ENCODE measurements at regions not wholly inside any gene's neighbourhood (a gene's known extent, or its start where the extent isn't known, plus 50 kb on each side); places are given as distances from the start of the nearest gene placed in this dataset.
"Not testable (repeated sequence)": the region's sequence is repeated elsewhere in the genome, so short reads cannot be mapped to it uniquely, and the experiment has no call there.

DNA sequence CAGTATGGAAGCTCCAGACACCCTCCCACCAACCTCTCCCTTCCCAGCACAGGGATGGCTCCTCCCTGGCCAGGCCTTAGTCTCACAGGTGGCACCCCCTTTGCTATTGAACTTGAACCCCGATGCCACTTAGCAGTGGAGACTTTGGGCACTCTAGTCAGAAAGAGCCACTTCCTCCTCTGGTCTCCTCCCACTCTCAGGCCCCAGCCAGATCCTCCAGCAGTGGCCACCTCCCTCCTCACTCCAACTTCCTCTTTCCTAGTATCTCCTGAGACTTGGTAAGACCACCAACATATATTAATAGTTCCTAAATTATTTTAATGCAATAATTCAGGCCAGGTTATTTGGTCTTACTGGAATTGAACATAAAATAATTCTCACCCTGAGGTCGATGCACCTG is 437.2 kb upstream of the ID2 start:
- Histone ChIP-seq H3K36me3 (no peaks in the 10 kb centered on the region), H3K27ac (no peak overlapping the region), H3K4me1 (peaks cover 0 to 13% of the 10 kb centered on the region in 2 donors), H3K9me3 (peaks cover 0 to 5% of the 10 kb centered on the region in 2 donors), H3K4me3 (no peak overlapping the region), H3K27me3 (no peaks in the 10 kb centered on the region)
- TF ChIP-seq, protein P1, sequence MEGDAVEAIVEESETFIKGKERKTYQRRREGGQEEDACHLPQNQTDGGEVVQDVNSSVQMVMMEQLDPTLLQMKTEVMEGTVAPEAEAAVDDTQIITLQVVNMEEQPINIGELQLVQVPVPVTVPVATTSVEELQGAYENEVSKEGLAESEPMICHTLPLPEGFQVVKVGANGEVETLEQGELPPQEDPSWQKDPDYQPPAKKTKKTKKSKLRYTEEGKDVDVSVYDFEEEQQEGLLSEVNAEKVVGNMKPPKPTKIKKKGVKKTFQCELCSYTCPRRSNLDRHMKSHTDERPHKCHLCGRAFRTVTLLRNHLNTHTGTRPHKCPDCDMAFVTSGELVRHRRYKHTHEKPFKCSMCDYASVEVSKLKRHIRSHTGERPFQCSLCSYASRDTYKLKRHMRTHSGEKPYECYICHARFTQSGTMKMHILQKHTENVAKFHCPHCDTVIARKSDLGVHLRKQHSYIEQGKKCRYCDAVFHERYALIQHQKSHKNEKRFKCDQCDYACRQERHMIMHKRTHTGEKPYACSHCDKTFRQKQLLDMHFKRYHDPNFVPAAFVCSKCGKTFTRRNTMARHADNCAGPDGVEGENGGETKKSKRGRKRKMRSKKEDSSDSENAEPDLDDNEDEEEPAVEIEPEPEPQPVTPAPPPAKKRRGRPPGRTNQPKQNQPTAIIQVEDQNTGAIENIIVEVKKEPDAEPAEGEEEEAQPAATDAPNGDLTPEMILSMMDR (IDR thresholded peaks at IDR 0.05), result no peak
- DNase-seq (ENCODE audit: low spot score), result no peak

DNA sequence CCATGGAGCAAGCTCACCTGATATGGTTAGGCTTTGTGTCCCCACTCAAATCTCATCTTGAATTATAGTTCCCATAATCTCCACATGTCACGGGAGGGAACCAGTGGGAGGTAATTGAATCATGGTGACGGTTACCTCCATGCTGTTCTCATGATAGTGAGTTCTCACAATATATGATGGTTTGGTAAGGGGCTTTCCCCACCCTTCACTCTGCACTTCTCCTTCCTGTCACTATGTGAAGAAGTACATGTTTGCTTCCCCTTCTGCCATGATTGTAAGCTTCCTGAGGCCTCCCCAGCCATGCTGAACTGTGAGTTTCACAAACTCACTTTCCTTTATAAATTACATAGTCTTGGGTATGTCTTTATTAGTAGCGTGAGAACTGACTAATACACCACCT is 435.7 kb upstream of the ID2 start:
- Histone ChIP-seq H3K4me3 (no peak overlapping the region), H3K4me1 (peaks cover 0 to 13% of the 10 kb centered on the region in 2 donors), H3K36me3 (no peaks in the 10 kb centered on the region), H3K27ac (no peak overlapping the region), H3K9me3 (peaks cover 0 to 5% of the 10 kb centered on the region in 2 donors), H3K27me3 (no peaks in the 10 kb centered on the region)
- DNase-seq (ENCODE audit: low spot score), result no peak
- TF ChIP-seq, protein P1 (IDR thresholded peaks at IDR 0.05), result no peak

DNA sequence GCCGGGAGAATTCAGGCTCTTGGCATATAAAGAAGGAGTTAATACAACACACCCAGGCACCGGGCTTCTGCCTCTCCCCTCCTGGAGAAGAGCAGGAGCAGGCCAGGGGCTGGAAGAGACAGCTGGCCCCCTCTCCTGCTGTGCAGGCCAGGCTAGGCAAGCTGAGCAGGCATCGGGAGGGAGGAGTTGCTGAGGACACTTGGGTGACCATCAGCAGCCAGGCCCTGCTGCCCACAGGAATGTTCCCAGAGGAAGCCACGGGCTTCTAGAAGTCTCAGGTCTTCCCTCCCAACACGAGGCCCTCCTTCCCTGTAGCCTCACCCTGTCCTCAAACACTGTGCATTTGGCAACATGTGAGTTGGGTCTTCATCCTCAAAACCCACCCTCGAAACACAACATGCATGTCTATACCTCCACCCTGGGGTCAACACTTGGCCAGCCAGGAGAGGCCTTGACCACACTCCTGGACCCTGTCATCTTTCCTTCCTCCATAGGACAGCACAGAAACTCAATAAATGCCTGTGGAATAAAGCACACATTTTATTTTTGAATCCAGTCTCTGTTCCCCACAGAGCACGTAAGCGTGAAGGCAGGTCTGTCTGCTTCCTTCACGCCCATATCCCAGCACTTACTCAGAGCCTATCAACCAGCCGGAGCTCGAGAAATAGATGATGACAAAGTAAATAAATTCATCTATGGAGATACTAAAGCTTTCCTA is 433.8 kb upstream of the ID2 start:
- H3K4me3 ChIP-seq, result no peak overlapping the region
- no peaks in the 10 kb centered on the region for H3K36me3 ChIP-seq
- H3K9me3 ChIP-seq, result peaks cover 0 to 5% of the 10 kb centered on the region in 2 donors
- H3K27ac ChIP-seq, result peak overlapping the region; percentile 72 to 78
- H3K27me3 ChIP-seq, result no peaks in the 10 kb centered on the region
- TF ChIP-seq, protein P1 (IDR thresholded peaks at IDR 0.05), result no peak
- H3K4me1 ChIP-seq, result peaks cover 0 to 13% of the 10 kb centered on the region in 2 donors
- no peak for DNase-seq (ENCODE audit: low spot score)

DNA sequence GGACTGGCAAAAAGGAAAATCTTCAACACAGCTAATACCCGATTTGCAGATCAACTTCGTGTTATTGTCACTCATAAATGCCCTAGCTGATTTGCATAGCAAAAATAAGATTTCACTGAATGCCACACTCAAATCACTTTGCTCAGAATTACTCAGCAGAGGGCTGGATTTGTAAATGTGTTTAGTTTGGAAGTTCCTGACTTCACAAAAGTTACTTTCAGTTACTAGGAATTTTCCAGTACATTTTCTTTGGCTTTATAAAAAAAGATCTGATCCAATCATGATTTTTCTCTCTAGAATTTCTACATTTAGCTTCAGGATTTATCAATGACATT is 433.3 kb upstream of the ID2 start:
- H3K36me3 ChIP-seq, result no peaks in the 10 kb centered on the region
- no peak overlapping the region for H3K4me3 ChIP-seq
- peaks cover 0 to 4% of the 10 kb centered on the region in 2 donors for H3K9me3 ChIP-seq
- TF ChIP-seq, protein P1 (IDR thresholded peaks at IDR 0.05), result no peak
- peaks cover 0 to 13% of the 10 kb centered on the region in 2 donors for H3K4me1 ChIP-seq
- DNase-seq (ENCODE audit: low spot score), result no peak
- no peaks in the 10 kb centered on the region for H3K27me3 ChIP-seq
- peak overlapping the region; percentile 72 to 78 for H3K27ac ChIP-seq

DNA sequence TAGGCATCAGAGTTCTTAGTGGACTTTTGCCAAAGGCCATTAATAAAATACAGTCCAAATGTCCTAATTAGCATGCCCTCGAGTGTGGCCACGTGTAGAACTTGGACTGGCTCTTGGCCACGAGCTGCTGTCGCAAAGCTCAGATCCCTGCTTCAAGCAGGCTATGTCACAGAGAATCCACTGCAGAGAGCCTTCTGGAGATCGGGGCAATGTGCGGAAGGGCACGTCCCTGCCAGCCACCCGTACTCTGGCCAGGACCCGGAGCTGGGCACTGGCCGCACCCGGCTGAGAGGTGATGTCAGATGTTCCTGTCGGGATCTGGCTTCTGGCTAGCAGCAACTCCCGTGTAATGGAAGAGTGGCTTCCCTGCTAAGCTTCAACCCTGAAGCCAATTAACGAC is 432.7 kb upstream of the ID2 start:
- no peaks in the 10 kb centered on the region for H3K9me3 ChIP-seq
- peaks cover 0 to 13% of the 10 kb centered on the region in 2 donors for H3K4me1 ChIP-seq
- no peaks in the 10 kb centered on the region for H3K36me3 ChIP-seq
- no peak overlapping the region for H3K4me3 ChIP-seq
- TF ChIP-seq, protein P1 (IDR thresholded peaks at IDR 0.05), result no peak
- H3K27me3 ChIP-seq, result no peaks in the 10 kb centered on the region
- DNase-seq (ENCODE audit: low spot score), result no peak
- H3K27ac ChIP-seq, result peak overlapping the region; percentile 72 to 78

DNA sequence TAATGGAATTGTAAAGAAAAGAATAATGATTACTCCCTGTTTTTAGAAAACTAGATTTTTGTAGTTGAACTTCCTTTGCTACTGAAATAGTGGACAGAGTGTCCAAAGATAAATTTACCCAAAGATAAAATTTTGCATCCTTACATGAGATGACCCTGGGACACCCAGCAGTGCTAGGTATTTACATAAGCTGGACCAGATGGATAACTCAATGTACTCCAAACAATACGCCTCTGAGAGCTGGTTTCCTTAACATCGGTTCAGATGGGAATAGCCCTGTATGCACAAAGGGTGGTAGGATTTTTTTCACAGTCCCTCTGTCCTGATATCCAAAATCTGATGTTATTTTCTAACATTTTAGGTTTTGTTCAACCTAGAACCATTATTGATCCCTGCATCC is 432.1 kb upstream of the ID2 start:
- Histone ChIP-seq H3K9me3 (no peaks in the 10 kb centered on the region), H3K36me3 (no peaks in the 10 kb centered on the region), H3K27me3 (no peaks in the 10 kb centered on the region), H3K27ac (peak overlapping the region; percentile 72 to 78), H3K4me1 (peaks cover 0 to 13% of the 10 kb centered on the region in 2 donors), H3K4me3 (no peak overlapping the region)
- TF ChIP-seq, protein P1 (IDR thresholded peaks at IDR 0.05), result no peak
- DNase-seq (ENCODE audit: low spot score), result no peak

DNA sequence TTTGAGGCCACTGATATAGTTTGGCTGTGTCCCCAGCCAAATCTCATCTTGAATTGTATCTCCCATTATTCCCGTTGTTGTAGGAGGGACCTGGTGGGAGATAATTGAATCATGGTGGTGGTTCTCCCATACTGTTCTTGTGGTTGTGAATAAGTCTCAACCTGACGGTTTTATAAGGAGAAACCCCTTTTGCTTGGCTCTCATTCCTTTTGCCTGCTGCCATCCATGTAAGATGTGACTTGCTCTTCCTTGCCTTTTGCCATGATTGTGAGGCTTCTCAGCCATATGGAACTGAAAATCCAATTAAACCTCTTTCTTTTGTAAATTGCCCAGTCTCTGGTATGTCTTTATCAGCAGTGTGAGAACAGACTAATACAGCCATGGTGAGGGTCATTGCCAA is 431.6 kb upstream of the ID2 start:
- not testable (repeated sequence) for DNase-seq (ENCODE audit: low spot score); H3K4me3 ChIP-seq; H3K9me3 ChIP-seq; H3K27me3 ChIP-seq; H3K36me3 ChIP-seq; H3K27ac ChIP-seq
- H3K4me1 ChIP-seq, result peaks cover 0 to 13% of the 10 kb centered on the region in 2 donors

All from right atrium auricular region (tissue), 2 donors.